ENCODE measurements at regions not wholly inside any gene's neighbourhood (a gene's known extent, or its start where the extent isn't known, plus 50 kb on each side); places are given as distances from the start of the nearest gene placed in this dataset.
"Not testable (repeated sequence)": the region's sequence is repeated elsewhere in the genome, so short reads cannot be mapped to it uniquely, and the experiment has no call there.

DNA sequence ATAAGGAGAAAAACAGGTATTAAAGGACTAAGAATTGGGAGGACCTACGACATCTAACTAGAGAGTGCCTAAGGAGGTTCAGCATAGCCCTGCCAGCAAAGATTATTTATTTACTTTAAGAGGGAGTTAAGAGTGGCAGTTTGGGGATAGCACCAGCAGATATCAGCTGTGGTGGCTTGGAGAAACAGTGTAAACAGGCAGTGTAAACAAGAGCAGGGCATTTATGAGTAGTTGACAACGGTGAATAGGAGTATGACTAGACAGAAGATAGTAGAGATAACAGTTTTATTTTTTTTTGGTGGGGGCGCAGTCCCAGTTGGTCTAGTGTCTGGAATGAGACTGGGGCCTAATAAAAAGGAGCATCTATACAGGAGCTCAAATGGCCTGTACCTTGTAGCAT lies 115.2 kb downstream of the PCDH10 start:
- TF ChIP-seq EP300, POLR2A (IDR thresholded peaks at IDR 0.05): not testable (repeated sequence)
